Bronchial epithelial cell (primary cell): ENCODE measurements at regions not wholly inside any gene's neighbourhood (a gene's known extent, or its start where the extent isn't known, plus 50 kb on each side); places are given as distances from the start of the nearest gene placed in this dataset.
"Not testable (repeated sequence)": the region's sequence is repeated elsewhere in the genome, so short reads cannot be mapped to it uniquely, and the experiment has no call there.

ENCODE experiments used
- DNase-seq: peaks from one replicate; pipeline ENCODE4 v3.0.0-alpha.2; 2010; ENCODE audit warnings: low read depth
- FAIRE-seq: peaks from 2 replicates; lab custom pipeline; 2011; peaks lifted over from hg19 to GRCh38; lab: Jason Lieb, UNC
- H3K27me3 ChIP-seq: 2 replicates; pipeline ENCODE4 v1.5.1; 2011; ENCODE audit warnings: low read length; ENCODE audit not compliant: control insufficient read depth, insufficient read depth
- H3K36me3 ChIP-seq: 2 replicates; pipeline ENCODE4 v1.5.1; 2011; ENCODE audit warnings: low read length; ENCODE audit not compliant: control insufficient read depth, insufficient read depth
- H3K4me3 ChIP-seq: 2 replicates; pipeline ENCODE4 v1.5.1; 2011; ENCODE audit warnings: mild to moderate bottlenecking, low read depth, low read length, control low read depth

GRCh38 chr1:16794609-16795008 lies 54.3 kb downstream of the RNU1-4 start:
- H3K36me3 ChIP-seq, H3K4me3 ChIP-seq, FAIRE-seq, H3K27me3 ChIP-seq, DNase-seq: not testable (repeated sequence)

- not testable (repeated sequence) for FAIRE-seq, H3K36me3 ChIP-seq, H3K27me3 ChIP-seq, H3K4me3 ChIP-seq, DNase-seq
These were observed 54.8 kb downstream of the RNU1-4 start for GRCh38 chr1:16795119-16795518.

- not testable (repeated sequence) for H3K27me3 ChIP-seq, H3K36me3 ChIP-seq, DNase-seq, H3K4me3 ChIP-seq, FAIRE-seq
These were observed 55.9 kb downstream of the RNU1-4 start for GRCh38 chr1:16796179-16796578.

DNA sequence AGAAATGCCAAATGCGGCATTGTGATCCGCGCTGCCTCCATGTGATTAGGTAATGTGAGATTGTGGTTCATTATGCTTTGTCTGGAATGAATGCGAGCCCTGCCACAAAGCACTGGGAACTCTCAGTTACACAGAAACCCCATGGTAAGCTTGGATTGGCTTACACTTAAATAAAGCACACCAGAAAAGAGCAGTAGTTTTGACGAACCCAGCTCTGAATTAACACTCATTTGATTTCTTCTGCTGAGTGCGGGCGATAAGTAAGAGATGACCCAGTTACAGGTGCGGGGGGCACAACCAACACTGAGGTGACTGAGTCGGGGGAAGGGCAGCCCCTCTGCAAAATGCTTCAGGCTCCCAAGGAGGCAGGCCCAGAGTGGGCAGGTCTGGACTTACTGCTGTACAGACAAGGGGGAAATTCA lies 56.3 kb downstream of the RNU1-4 start:
- not testable (repeated sequence) for H3K4me3 ChIP-seq, FAIRE-seq, H3K27me3 ChIP-seq, H3K36me3 ChIP-seq
- DNase-seq = peak; percentile 8

- H3K4me3 ChIP-seq, DNase-seq, H3K27me3 ChIP-seq, H3K36me3 ChIP-seq: not testable (repeated sequence)
- FAIRE-seq = peak; percentile 83
These were observed 56.7 kb downstream of the RNU1-4 start for GRCh38 chr1:16797065-16797464.

DNA sequence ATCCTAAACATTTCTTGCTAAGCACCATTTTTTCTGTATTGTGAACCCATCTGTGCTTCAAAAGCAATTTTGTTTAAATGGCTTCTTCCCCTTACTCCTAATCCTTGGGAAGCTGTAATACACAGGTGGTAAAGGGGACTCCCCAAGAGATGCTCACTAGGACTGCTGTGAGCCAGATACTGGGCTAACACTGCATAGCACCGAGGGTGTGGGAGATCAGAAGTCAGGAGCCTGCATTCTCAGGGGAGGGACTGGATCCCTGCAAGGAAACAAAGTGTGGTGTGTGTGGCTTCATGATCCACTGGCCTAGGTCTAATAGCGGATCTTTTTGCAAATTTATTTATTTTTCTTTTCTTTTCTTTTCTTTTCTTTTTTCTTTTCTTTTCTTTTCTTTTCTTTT lies 57.7 kb downstream of the RNU1-4 start:
- H3K27me3 ChIP-seq, H3K36me3 ChIP-seq, DNase-seq, FAIRE-seq, H3K4me3 ChIP-seq: not testable (repeated sequence)
